Gastroesophageal sphincter (tissue), 4 donors: ENCODE measurements at regions not wholly inside any gene's neighbourhood (a gene's known extent, or its start where the extent isn't known, plus 50 kb on each side); places are given as distances from the start of the nearest gene placed in this dataset.

ENCODE experiments used
- ATAC-seq: fragments of 150-250 bp; one replicate; pipeline ENCODE4 v1.9.1; 2016; ENCODE audit warnings: mild to moderate bottlenecking, moderate library complexity
- H3K27ac ChIP-seq, 4 donors: fragments of 200-600 bp; sonication (generic) in 3 of 4; 1 replicate in 3 of 4; 2 replicates in 1 of 4; pipeline ENCODE4 v1.5.1; 2016 to 2019
- H3K27me3 ChIP-seq: fragments of 200-600 bp; sonication (generic); one replicate; pipeline ENCODE4 v1.5.1; 2019
- H3K36me3 ChIP-seq, 2 donors: fragments of 200-600 bp; sonication (generic); one replicate each; pipeline ENCODE4 v1.5.1; 2019; ENCODE audit warnings: control low read depth in 1 of 2
- H3K4me1 ChIP-seq, 3 donors: fragments of 200-600 bp; sonication (generic); 1 replicate in 2 of 3; 2 replicates in 1 of 3; pipeline ENCODE4 v1.5.1; 2016 to 2019; ENCODE audit warnings: control low read depth in 2 of 3
- H3K4me3 ChIP-seq, 2 donors: fragments of 200-600 bp; sonication (generic); one replicate each; pipeline ENCODE4 v1.5.1; 2019; ENCODE audit warnings: mild to moderate bottlenecking in 1 of 2, moderate library complexity in 1 of 2
- H3K9me3 ChIP-seq, 3 donors: fragments of 200-600 bp; sonication (generic); one replicate each; pipeline ENCODE4 v1.5.1; 2017 to 2019; ENCODE audit warnings: control low read depth in 2 of 3
- EP300 ChIP-seq: sonication (generic); formaldehyde crosslinking; IDR thresholded peaks from one replicate; pipeline ENCODE4 v1.6.1; 2017; ENCODE audit warnings: antibody characterized with exemption, mild to moderate bottlenecking
- POLR2A ChIP-seq, 2 donors: fragments of 450-650 bp; IDR thresholded peaks; one replicate each; pipeline ENCODE4 v1.6.1; 2017; ENCODE audit warnings: antibody characterized with exemption in 2 of 2, mild to moderate bottlenecking in 2 of 2, moderate library complexity in 1 of 2
- POLR2AphosphoS5 ChIP-seq: sonication (generic); formaldehyde crosslinking; IDR thresholded peaks from one replicate; pipeline ENCODE4 v1.6.1; 2017; ENCODE audit warnings: antibody characterized with exemption
- WGBS, 2 donors: methylation state at CpG; one replicate each; pipeline ENCODE4 v1.1.5; 2018; ENCODE audit warnings: low coverage in 1 of 2; 5-methylcytosine and 5-hydroxymethylcytosine counted together
- TF ChIP-seq, protein P1 (sequence below), 4 experiments: fragments of 200-600 bp in 2 of 4; fragments of 450-650 bp in 2 of 4; sonication (generic) in 1 of 4; IDR thresholded peaks; one replicate each; pipeline ENCODE4 v1.5.1; 2017 to 2019; ENCODE audit warnings: antibody characterized with exemption in 4 of 4, mild to moderate bottlenecking in 2 of 4, moderate library complexity in 2 of 4

GRCh38 chr9:85408494-85408893 is 333.3 kb downstream of the AGTPBP1 start:
- Histone ChIP-seq H3K4me1 (no peaks in the 10 kb centered on the region), H3K4me3 (no peak overlapping the region), H3K9me3 (no peaks in the 10 kb centered on the region), H3K27me3 (peaks cover 10% of the 10 kb centered on the region), H3K36me3 (no peaks in the 10 kb centered on the region), H3K27ac (no peak overlapping the region)
- ATAC-seq: no peak
- 88 to 100% methylated on average over 1 to 4 of the region's 5 CpGs for WGBS, 2 donors
- TF ChIP-seq EP300: no peak
- TF ChIP-seq POLR2AphosphoS5: no peak
- no peak for TF ChIP-seq POLR2A (IDR thresholded peaks at IDR 0.05)
- TF ChIP-seq, protein P1, sequence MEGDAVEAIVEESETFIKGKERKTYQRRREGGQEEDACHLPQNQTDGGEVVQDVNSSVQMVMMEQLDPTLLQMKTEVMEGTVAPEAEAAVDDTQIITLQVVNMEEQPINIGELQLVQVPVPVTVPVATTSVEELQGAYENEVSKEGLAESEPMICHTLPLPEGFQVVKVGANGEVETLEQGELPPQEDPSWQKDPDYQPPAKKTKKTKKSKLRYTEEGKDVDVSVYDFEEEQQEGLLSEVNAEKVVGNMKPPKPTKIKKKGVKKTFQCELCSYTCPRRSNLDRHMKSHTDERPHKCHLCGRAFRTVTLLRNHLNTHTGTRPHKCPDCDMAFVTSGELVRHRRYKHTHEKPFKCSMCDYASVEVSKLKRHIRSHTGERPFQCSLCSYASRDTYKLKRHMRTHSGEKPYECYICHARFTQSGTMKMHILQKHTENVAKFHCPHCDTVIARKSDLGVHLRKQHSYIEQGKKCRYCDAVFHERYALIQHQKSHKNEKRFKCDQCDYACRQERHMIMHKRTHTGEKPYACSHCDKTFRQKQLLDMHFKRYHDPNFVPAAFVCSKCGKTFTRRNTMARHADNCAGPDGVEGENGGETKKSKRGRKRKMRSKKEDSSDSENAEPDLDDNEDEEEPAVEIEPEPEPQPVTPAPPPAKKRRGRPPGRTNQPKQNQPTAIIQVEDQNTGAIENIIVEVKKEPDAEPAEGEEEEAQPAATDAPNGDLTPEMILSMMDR (IDR thresholded peaks at IDR 0.05): no peak

GRCh38 chr9:85405566-85405950 is 336.2 kb downstream of the AGTPBP1 start:
- no peaks in the 10 kb centered on the region for H3K36me3 ChIP-seq
- ATAC-seq: no peak
- H3K27ac ChIP-seq: no peak overlapping the region
- peaks cover 10% of the 10 kb centered on the region for H3K27me3 ChIP-seq
- 62 to 67% methylated on average over 5 of the region's 6 CpGs for WGBS, 2 donors
- no peak overlapping the region for H3K4me3 ChIP-seq
- no peaks in the 10 kb centered on the region for H3K9me3 ChIP-seq
- TF ChIP-seq EP300 (no peak), POLR2AphosphoS5 (no peak), POLR2A (IDR thresholded peaks at IDR 0.05) (no peak)
- TF ChIP-seq, protein P1 (IDR thresholded peaks at IDR 0.05): no peak
- no peaks in the 10 kb centered on the region for H3K4me1 ChIP-seq

DNA sequence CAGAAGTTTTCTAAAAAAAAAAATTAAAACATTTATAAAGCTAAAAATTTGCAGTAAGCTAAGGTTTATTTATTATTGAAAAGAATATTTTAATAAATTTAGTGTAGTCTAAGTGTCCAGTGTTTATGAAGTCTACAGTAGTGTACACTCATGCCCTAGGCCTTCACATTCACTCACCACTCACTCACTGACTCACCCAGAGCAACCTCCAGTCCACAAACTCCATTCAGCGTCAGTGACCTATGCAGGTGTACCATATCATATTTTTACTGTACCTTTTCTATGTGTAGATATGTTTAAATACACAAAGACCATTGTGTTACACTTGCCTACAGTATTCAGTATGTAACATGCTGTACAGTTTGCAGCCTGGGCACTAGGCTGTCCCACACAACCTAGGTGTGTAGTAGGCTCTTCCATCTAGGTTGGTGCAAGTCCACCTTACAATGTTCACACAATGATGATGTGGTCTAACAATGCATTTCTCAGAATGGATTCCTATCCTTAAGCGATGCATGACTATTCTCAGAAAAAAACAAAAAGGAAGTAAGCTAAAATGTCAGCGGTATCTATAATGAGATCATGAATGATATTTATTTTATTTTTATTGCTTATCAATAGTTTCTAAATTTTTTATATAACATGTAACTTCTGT is 336.7 kb downstream of the AGTPBP1 start:
- Histone ChIP-seq H3K4me1 (no peaks in the 10 kb centered on the region), H3K36me3 (no peaks in the 10 kb centered on the region), H3K27ac (no peak overlapping the region), H3K27me3 (peaks cover 10% of the 10 kb centered on the region), H3K4me3 (no peak overlapping the region), H3K9me3 (no peaks in the 10 kb centered on the region)
- 77 to 81% methylated on average over 3 of the region's 3 CpGs for WGBS, 2 donors
- ATAC-seq: no peak
- TF ChIP-seq, protein P1 (IDR thresholded peaks at IDR 0.05): no peak
- TF ChIP-seq POLR2AphosphoS5 (no peak), EP300 (no peak), POLR2A (IDR thresholded peaks at IDR 0.05) (no peak)

DNA sequence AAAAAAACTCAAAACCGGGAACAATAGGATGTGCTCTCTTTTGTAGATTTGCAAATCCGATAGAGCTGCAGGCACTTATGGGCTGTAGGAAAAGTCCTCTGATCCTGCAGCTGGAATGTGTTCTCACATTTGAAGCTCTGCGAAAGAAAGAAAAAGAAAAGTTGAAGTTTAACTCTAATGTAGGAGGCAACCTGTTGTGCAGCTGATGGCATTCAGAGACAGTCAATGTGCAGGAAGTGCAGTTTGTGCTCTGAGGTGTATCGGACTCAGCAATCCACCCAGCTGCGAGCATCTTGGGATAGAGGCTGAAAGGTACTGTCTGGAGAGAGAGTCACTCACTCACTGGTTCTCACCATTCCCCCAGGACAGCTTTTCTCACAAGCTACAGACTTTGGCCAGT is 339.2 kb downstream of the AGTPBP1 start:
- peaks cover 4% of the 10 kb centered on the region for H3K27me3 ChIP-seq
- H3K27ac ChIP-seq: no peak overlapping the region
- TF ChIP-seq EP300: no peak
- TF ChIP-seq, protein P1 (IDR thresholded peaks at IDR 0.05): no peak
- TF ChIP-seq POLR2A (IDR thresholded peaks at IDR 0.05): no peak
- TF ChIP-seq POLR2AphosphoS5: no peak
- no peaks in the 10 kb centered on the region for H3K36me3 ChIP-seq
- H3K4me3 ChIP-seq: no peak overlapping the region
- no peak for ATAC-seq
- WGBS, 2 donors: 47 to 57% methylated on average over 5 of the region's 5 CpGs
- no peaks in the 10 kb centered on the region for H3K9me3 ChIP-seq
- H3K4me1 ChIP-seq: no peaks in the 10 kb centered on the region

GRCh38 chr9:85401998-85402397 is 339.8 kb downstream of the AGTPBP1 start:
- no peaks in the 10 kb centered on the region for H3K9me3 ChIP-seq
- no peak overlapping the region for H3K4me3 ChIP-seq
- WGBS, 2 donors: 0 to 100% methylated on average over 1 of the region's 1 CpG
- TF ChIP-seq, protein P1 (IDR thresholded peaks at IDR 0.05): no peak
- no peak for TF ChIP-seq EP300
- no peak for TF ChIP-seq POLR2A (IDR thresholded peaks at IDR 0.05)
- no peak for TF ChIP-seq POLR2AphosphoS5
- no peak overlapping the region for H3K27ac ChIP-seq
- no peak for ATAC-seq
- no peaks in the 10 kb centered on the region for H3K36me3 ChIP-seq
- no peaks in the 10 kb centered on the region for H3K4me1 ChIP-seq
- H3K27me3 ChIP-seq: peaks cover 4% of the 10 kb centered on the region
